H1 (cell line): ENCODE measurements at regions not wholly inside any gene's neighbourhood (a gene's known extent, or its start where the extent isn't known, plus 50 kb on each side); places are given as distances from the start of the nearest gene placed in this dataset.

Experiments used
- RBBP5 ChIP-seq: IDR thresholded peaks from 2 replicates; pipeline ENCODE4 v1.7.1; 2012; ENCODE audit warnings: low read depth, mild to moderate bottlenecking, inconsistent platforms, low read length, moderate library complexity, borderline replicate concordance

GRCh38 chr20:48394415-48395081, 433.3 kb downstream of the PREX1 start (continued):
- TF ChIP-seq RBBP5, result no peak
